OCI-LY1 (cell line): ENCODE measurements at regions not wholly inside any gene's neighbourhood (a gene's known extent, or its start where the extent isn't known, plus 50 kb on each side); places are given as distances from the start of the nearest gene placed in this dataset.
"Not testable (repeated sequence)": the region's sequence is repeated elsewhere in the genome, so short reads cannot be mapped to it uniquely, and the experiment has no call there.

Experiments
- CTCF ChIP-seq: fragments of 200-600 bp; sonication (generic), shearing (Covaris generic); IDR thresholded peaks from 2 replicates; pipeline ENCODE4 v1.5.1; 2017; ENCODE audit warnings: mild to moderate bottlenecking, antibody characterized with exemption, low read length, moderate library complexity, mixed read lengths
- EZH2 ChIP-seq: fragments of 200-600 bp; sonication (generic), shearing (Covaris generic); IDR thresholded peaks from 2 replicates; pipeline ENCODE4 v1.8.0; 2017; ENCODE audit warnings: borderline replicate concordance, mixed run types, mild to moderate bottlenecking, antibody characterized with exemption, low read length, moderate library complexity, mixed read lengths

GRCh38 chr2:111494288-111494980 is 373.7 kb downstream of the BCL2L11 start:
- TF ChIP-seq CTCF, EZH2: not testable (repeated sequence)
